HepG2 (cell line): ENCODE measurements at regions not wholly inside any gene's neighbourhood (a gene's known extent, or its start where the extent isn't known, plus 50 kb on each side); places are given as distances from the start of the nearest gene placed in this dataset.

Experiments
- ATF1 ChIP-seq: IDR thresholded peaks from 2 replicates; pipeline ENCODE4 v1.6.1; 2016; ENCODE audit warnings: mild to moderate bottlenecking, control low read depth
- GATA4 ChIP-seq: sonication (generic); IDR thresholded peaks from 2 replicates; pipeline ENCODE4 v1.6.1; 2016; ENCODE audit warnings: antibody characterized with exemption, low read depth, borderline replicate concordance
- GPN1 ChIP-seq: sonication (generic); formaldehyde crosslinking; IDR thresholded peaks from 2 replicates; pipeline ENCODE4 v1.5.1; 2020; ENCODE audit warnings: missing genetic modification reagents, borderline replicate concordance
- HNRNPL ChIP-seq: fragments of 200-400 bp; formaldehyde crosslinking; IDR thresholded peaks from 2 replicates; pipeline ENCODE4 v1.6.1; 2017; ENCODE audit warnings: mild to moderate bottlenecking, low read depth, low read length
- HOXA3 ChIP-seq: sonication (generic); formaldehyde crosslinking; IDR thresholded peaks from 2 replicates; pipeline ENCODE4 v1.5.0; 2020; ENCODE audit warnings: missing genetic modification reagents
- ISX ChIP-seq: sonication (generic); formaldehyde crosslinking; conservative IDR thresholded peaks from 2 replicates; pipeline ENCODE4 v1.5.0; 2020; ENCODE audit warnings: missing genetic modification reagents
- KAT2B ChIP-seq: fragments of 150-350 bp; IDR thresholded peaks from 2 replicates; pipeline ENCODE4 v1.6.1; 2014; ENCODE audit warnings: low read depth, low read length, borderline replicate concordance
- MIXL1 ChIP-seq: IDR thresholded peaks from 2 replicates; pipeline ENCODE4 v1.6.1; 2016
- NCOR1 ChIP-seq: fragments of 200-600 bp; sonication (generic); IDR thresholded peaks from 2 replicates; pipeline ENCODE4 v1.7.0; 2017; ENCODE audit warnings: antibody characterized with exemption, low read length, borderline replicate concordance
- NR2F6 ChIP-seq, 2 experiments: IDR thresholded peaks; 2 replicates each; pipeline ENCODE4 v1.6.1; 2016; ENCODE audit warnings: antibody characterized with exemption in 1 of 2, mild to moderate bottlenecking in 1 of 2
- PPARG ChIP-seq: conservative IDR thresholded peaks from 2 replicates; pipeline ENCODE4 v1.6.1; 2016; ENCODE audit warnings: missing biosample characterization, missing genetic modification reagents
- SIN3B ChIP-seq: fragments of 150-350 bp; IDR thresholded peaks from 2 replicates; pipeline ENCODE4 v1.6.1; 2014; ENCODE audit warnings: low read length
- SP4 ChIP-seq: sonication (generic); formaldehyde crosslinking; IDR thresholded peaks from 2 replicates; pipeline ENCODE4 v1.8.1; 2023; ENCODE audit warnings: mild to moderate bottlenecking, missing genetic modification reagents
- ZEB1 ChIP-seq: IDR thresholded peaks from 2 replicates; pipeline ENCODE4 v1.6.1; 2012; ENCODE audit warnings: mild to moderate bottlenecking, low read depth, inconsistent platforms; ENCODE audit not compliant: insufficient replicate concordance
- ZNF121 ChIP-seq: sonication (generic); formaldehyde crosslinking; IDR thresholded peaks from 2 replicates; pipeline ENCODE4 v1.5.0; 2020; ENCODE audit warnings: mild to moderate bottlenecking, missing genetic modification reagents
- ZNF124 ChIP-seq: sonication (generic); formaldehyde crosslinking; IDR thresholded peaks from 2 replicates; pipeline ENCODE4 v1.4.0; 2020; ENCODE audit warnings: missing genetic modification reagents
- ZNF577 ChIP-seq: sonication (generic); formaldehyde crosslinking; IDR thresholded peaks from 2 replicates; pipeline ENCODE4 v1.4.0; 2020; ENCODE audit warnings: mild to moderate bottlenecking, low read depth, missing genetic modification reagents, borderline replicate concordance
- ZNF776 ChIP-seq: sonication (generic); formaldehyde crosslinking; IDR thresholded peaks from 2 replicates; pipeline ENCODE4 v1.4.0; 2020; ENCODE audit warnings: mild to moderate bottlenecking, missing genetic modification reagents
- ZSCAN29 ChIP-seq: sonication (generic); formaldehyde crosslinking; conservative IDR thresholded peaks from 2 replicates; pipeline ENCODE4 v1.4.0; 2020; ENCODE audit warnings: mild to moderate bottlenecking, missing genetic modification reagents
- TF ChIP-seq, protein P1 (sequence below): sonication (generic); formaldehyde crosslinking; IDR thresholded peaks from 2 replicates; pipeline ENCODE4 v1.9.0; 2021; ENCODE audit warnings: missing genetic modification reagents, borderline replicate concordance
- TF ChIP-seq, protein P2 (sequence below): sonication (generic); formaldehyde crosslinking; IDR thresholded peaks from 2 replicates; pipeline ENCODE4 v1.4.0; 2020; ENCODE audit warnings: mild to moderate bottlenecking, missing genetic modification reagents
- TF ChIP-seq, protein P3 (sequence below): sonication (generic); formaldehyde crosslinking; IDR thresholded peaks from 2 replicates; pipeline ENCODE4 v1.4.0; 2020; ENCODE audit warnings: missing genetic modification reagents
- TF ChIP-seq, protein P4 (sequence below), 2 experiments: sonication (generic) in 1 of 2; formaldehyde crosslinking in 1 of 2; IDR thresholded peaks; 2 replicates each; pipeline versions ENCODE4 v1.4.0 to v1.6.1; 2018 to 2020; ENCODE audit warnings: missing genetic modification reagents in 2 of 2, borderline replicate concordance in 1 of 2, low read depth in 1 of 2, mild to moderate bottlenecking in 1 of 2, missing biosample characterization in 1 of 2

DNA sequence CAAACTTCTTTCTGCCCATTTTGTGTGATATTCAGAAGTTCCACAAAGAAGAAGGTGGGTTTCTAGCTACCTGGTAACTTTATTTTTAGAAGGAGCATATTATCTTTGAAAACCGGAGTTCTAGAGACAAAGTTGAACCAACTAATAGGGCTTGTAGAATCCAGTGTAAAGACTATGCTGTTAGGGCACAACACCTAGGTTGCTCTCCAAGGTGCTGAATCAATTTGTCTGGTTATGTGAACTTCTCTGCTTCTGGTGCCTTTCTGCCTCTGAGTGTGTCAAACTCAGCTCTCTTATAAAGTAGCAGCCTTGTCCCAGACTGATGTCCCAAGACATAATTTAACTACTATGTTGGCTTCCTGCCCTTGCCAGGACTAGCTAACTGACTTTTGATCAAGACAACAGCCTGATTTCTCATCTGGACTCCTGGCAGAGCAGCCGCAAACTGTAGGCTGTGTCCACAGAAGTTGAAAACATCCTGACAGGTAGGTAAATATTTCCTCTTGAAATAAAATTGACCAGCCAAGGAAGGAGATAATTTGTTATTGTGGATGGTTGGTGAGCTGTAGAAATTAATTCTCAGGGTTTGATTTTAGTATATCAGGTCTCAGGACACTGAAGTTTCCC lies 119.4 kb downstream of the CYRIA start (continued):
- TF ChIP-seq ZSCAN29 (CRISPR knock-in tag), result no peak
- TF ChIP-seq, protein P1, sequence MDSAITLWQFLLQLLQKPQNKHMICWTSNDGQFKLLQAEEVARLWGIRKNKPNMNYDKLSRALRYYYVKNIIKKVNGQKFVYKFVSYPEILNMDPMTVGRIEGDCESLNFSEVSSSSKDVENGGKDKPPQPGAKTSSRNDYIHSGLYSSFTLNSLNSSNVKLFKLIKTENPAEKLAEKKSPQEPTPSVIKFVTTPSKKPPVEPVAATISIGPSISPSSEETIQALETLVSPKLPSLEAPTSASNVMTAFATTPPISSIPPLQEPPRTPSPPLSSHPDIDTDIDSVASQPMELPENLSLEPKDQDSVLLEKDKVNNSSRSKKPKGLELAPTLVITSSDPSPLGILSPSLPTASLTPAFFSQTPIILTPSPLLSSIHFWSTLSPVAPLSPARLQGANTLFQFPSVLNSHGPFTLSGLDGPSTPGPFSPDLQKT (CRISPR knock-in tag), result no peak
- TF ChIP-seq HOXA3 (CRISPR knock-in tag), result no peak
- no peak for TF ChIP-seq SP4 (CRISPR knock-in tag)
- TF ChIP-seq, protein P2, sequence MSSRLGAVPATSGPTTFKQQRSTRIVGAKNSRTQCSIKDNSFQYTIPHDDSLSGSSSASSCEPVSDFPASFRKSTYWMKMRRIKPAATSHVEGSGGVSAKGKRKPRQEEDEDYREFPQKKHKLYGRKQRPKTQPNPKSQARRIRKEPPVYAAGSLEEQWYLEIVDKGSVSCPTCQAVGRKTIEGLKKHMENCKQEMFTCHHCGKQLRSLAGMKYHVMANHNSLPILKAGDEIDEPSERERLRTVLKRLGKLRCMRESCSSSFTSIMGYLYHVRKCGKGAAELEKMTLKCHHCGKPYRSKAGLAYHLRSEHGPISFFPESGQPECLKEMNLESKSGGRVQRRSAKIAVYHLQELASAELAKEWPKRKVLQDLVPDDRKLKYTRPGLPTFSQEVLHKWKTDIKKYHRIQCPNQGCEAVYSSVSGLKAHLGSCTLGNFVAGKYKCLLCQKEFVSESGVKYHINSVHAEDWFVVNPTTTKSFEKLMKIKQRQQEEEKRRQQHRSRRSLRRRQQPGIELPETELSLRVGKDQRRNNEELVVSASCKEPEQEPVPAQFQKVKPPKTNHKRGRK, result no peak
- TF ChIP-seq GATA4, result no peak
- no peak for TF ChIP-seq SIN3B
- TF ChIP-seq ZNF124 (CRISPR knock-in tag), result 0 out of 2 replicates have a peak, but pooled peaks have one; percentile 52
- peak; percentile 61; the same call in 1 of the 2 replicates for TF ChIP-seq PPARG (CRISPR knock-in tag)
- TF ChIP-seq NR2F6 (IDR thresholded peaks at IDR 0.05), result no peak
- peak; percentile 12; the same call in 1 of the 2 replicates for TF ChIP-seq NR2F6 (CRISPR knock-in tag; IDR thresholded peaks at IDR 0.05)
- TF ChIP-seq, protein P3, sequence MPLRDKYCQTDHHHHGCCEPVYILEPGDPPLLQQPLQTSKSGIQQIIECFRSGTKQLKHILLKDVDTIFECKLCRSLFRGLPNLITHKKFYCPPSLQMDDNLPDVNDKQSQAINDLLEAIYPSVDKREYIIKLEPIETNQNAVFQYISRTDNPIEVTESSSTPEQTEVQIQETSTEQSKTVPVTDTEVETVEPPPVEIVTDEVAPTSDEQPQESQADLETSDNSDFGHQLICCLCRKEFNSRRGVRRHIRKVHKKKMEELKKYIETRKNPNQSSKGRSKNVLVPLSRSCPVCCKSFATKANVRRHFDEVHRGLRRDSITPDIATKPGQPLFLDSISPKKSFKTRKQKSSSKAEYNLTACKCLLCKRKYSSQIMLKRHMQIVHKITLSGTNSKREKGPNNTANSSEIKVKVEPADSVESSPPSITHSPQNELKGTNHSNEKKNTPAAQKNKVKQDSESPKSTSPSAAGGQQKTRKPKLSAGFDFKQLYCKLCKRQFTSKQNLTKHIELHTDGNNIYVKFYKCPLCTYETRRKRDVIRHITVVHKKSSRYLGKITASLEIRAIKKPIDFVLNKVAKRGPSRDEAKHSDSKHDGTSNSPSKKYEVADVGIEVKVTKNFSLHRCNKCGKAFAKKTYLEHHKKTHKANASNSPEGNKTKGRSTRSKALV (CRISPR knock-in tag), result peak; percentile 49; the same call in 1 of the 2 replicates
- no peak for TF ChIP-seq ATF1 (CRISPR knock-in tag)
- TF ChIP-seq ZEB1, result no peak
- no peak for TF ChIP-seq KAT2B
- no peak for TF ChIP-seq NCOR1
- TF ChIP-seq, protein P4, sequence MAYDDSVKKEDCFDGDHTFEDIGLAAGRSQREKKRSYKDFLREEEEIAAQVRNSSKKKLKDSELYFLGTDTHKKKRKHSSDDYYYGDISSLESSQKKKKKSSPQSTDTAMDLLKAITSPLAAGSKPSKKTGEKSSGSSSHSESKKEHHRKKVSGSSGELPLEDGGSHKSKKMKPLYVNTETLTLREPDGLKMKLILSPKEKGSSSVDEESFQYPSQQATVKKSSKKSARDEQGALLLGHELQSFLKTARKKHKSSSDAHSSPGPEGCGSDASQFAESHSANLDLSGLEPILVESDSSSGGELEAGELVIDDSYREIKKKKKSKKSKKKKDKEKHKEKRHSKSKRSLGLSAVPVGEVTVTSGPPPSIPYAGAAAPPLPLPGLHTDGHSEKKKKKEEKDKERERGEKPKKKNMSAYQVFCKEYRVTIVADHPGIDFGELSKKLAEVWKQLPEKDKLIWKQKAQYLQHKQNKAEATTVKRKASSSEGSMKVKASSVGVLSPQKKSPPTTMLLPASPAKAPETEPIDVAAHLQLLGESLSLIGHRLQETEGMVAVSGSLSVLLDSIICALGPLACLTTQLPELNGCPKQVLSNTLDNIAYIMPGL (CRISPR knock-in tag; IDR thresholded peaks at IDR 0.05; ENCODE audit: borderline replicate concordance in 1 of 2, low read depth in 1 of 2), result no peak
- TF ChIP-seq ZNF121 (CRISPR knock-in tag), result no peak
- no peak for TF ChIP-seq HNRNPL
- TF ChIP-seq ZNF577 (CRISPR knock-in tag), result no peak
- TF ChIP-seq MIXL1 (CRISPR knock-in tag), result peak; percentile 76
- TF ChIP-seq GPN1 (CRISPR knock-in tag), result no peak
- no peak for TF ChIP-seq ZNF776
- TF ChIP-seq ISX, result no peak
